Keratinocyte (primary cell): ENCODE measurements at regions not wholly inside any gene's neighbourhood (a gene's known extent, or its start where the extent isn't known, plus 50 kb on each side); places are given as distances from the start of the nearest gene placed in this dataset.

Source experiments
- DNase-seq: peaks from one replicate; pipeline ENCODE4 v3.0.0-alpha.2; 2011; ENCODE audit warnings: low read depth, missing footprints, low spot score
- FAIRE-seq: peaks from 2 replicates; lab custom pipeline; 2011; peaks lifted over from hg19 to GRCh38; lab: Jason Lieb, UNC
- H2AFZ ChIP-seq: 2 replicates; pipeline ENCODE4 v1.6.0; 2012; ENCODE audit warnings: low read length, control low read depth, inconsistent platforms; ENCODE audit not compliant: control insufficient read depth
- H3K27ac ChIP-seq: 2 replicates; pipeline ENCODE4 v1.5.1; 2011; ENCODE audit warnings: low read length; ENCODE audit not compliant: control insufficient read depth, insufficient read depth
- H3K27me3 ChIP-seq: 3 replicates; pipeline ENCODE4 v1.6.0; 2011; ENCODE audit warnings: low read length; ENCODE audit not compliant: control insufficient read depth, insufficient read depth; ENCODE audit errors: extremely low read depth
- H3K36me3 ChIP-seq, 2 experiments: 2 replicates in 1 of 2; 3 replicates in 1 of 2; pipeline ENCODE4 v1.5.1; 2011; ENCODE audit warnings: low read length in 2 of 2, mild to moderate bottlenecking in 1 of 2; ENCODE audit not compliant: control insufficient read depth in 2 of 2, insufficient read depth in 2 of 2; ENCODE audit errors: extremely low read depth in 1 of 2
- H3K4me1 ChIP-seq: 3 replicates; pipeline ENCODE4 v1.5.1; 2011; ENCODE audit warnings: low read length; ENCODE audit not compliant: control insufficient read depth, insufficient read depth; ENCODE audit errors: extremely low read depth
- H3K4me2 ChIP-seq: 3 replicates; pipeline ENCODE4 v1.6.0; 2011; ENCODE audit warnings: low read depth, low read length; ENCODE audit not compliant: control insufficient read depth, insufficient read depth; ENCODE audit errors: extremely low read depth
- H3K4me3 ChIP-seq, 3 experiments: fragments of 200-600 bp in 1 of 3; sonication (generic) in 1 of 3; 2 replicates in 2 of 3; 3 replicates in 1 of 3; pipeline ENCODE4 v1.5.1; 2011 to 2016; ENCODE audit warnings: low read length in 3 of 3, mild to moderate bottlenecking in 3 of 3, control low read depth in 2 of 3, inconsistent platforms in 1 of 3, low read depth in 1 of 3, mixed read lengths in 1 of 3, mixed run types in 1 of 3, moderate library complexity in 1 of 3; ENCODE audit not compliant: control insufficient read depth in 2 of 3, insufficient read depth in 2 of 3; ENCODE audit errors: extremely low read depth in 1 of 3
- H3K79me2 ChIP-seq: 2 replicates; pipeline ENCODE4 v1.6.0; 2012; ENCODE audit warnings: low read length; ENCODE audit not compliant: control insufficient read depth, insufficient read depth
- H3K9ac ChIP-seq: 3 replicates; pipeline ENCODE4 v1.6.0; 2011; ENCODE audit warnings: low read length; ENCODE audit not compliant: control insufficient read depth, insufficient read depth; ENCODE audit errors: extremely low read depth
- H3K9me1 ChIP-seq: 3 replicates; pipeline ENCODE4 v1.6.0; 2011; ENCODE audit warnings: low read length; ENCODE audit not compliant: control insufficient read depth, insufficient read depth; ENCODE audit errors: extremely low read depth
- H3K9me3 ChIP-seq: 2 replicates; pipeline ENCODE4 v1.5.1; 2012; ENCODE audit warnings: low read depth, low read length; ENCODE audit not compliant: control insufficient read depth
- H4K20me1 ChIP-seq: 3 replicates; pipeline ENCODE4 v1.6.0; 2011; ENCODE audit warnings: low read length; ENCODE audit not compliant: control insufficient read depth, insufficient read depth; ENCODE audit errors: extremely low read depth
- EZH2 ChIP-seq: IDR thresholded peaks from one replicate; pipeline ENCODE4 v1.6.1; 2012; ENCODE audit warnings: inconsistent platforms, mild to moderate bottlenecking, low read length, moderate library complexity
- dilution Hi-C: fragments of 300-500 bp; cut with MboI; formaldehyde crosslinking; loops from one replicate; pipeline ENCODE4 v1.7.0; 2020; ENCODE audit warnings: low sequenced_read_pairs; ENCODE audit not compliant: extremely low pct_ligation_motif_present
- TF ChIP-seq, protein P1 (sequence below), 3 experiments: IDR thresholded peaks in 1 of 3; conservative IDR thresholded peaks in 1 of 3; optimal IDR thresholded peaks in 1 of 3; 2 replicates in 2 of 3; 3 replicates in 1 of 3; pipeline versions ENCODE3 to v1.5.1; 2011; ENCODE audit warnings: low read length in 3 of 3, mild to moderate bottlenecking in 3 of 3, moderate library complexity in 2 of 3, control low read depth in 1 of 3, inconsistent platforms in 1 of 3; ENCODE audit not compliant: insufficient read depth in 2 of 3; ENCODE audit errors: extremely low read depth in 1 of 3

DNA sequence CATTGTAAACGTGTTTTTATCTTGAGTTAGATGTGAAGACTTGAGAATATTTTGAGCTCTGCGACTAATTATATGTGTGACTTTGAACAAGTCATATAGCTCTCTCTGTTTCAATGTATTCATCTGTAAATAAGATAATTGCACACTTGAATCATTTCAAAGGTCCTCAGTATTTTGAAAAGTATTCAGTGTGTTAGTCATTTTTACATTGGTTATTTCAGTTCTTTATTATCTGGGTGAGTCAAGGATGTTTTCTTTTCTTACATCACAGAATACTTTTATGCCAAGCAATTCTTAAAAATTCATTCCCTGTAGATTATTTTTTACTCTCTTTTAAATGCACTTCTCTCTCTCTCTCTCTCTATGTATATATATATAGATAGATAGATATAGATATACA lies 1098.0 kb upstream of the ZEB2 start:
- H3K9me1 ChIP-seq, result no peaks in the 10 kb centered on the region
- H3K27me3 ChIP-seq, result no peaks in the 10 kb centered on the region
- no peaks in the 10 kb centered on the region for H3K9me3 ChIP-seq
- FAIRE-seq (no peak), DNase-seq (no peak)
- no peaks in the 10 kb centered on the region for H3K79me2 ChIP-seq
- H3K36me3 ChIP-seq, result no peaks in the 10 kb centered on the region
- H3K4me2 ChIP-seq, result no peak overlapping the region
- no peaks in the 10 kb centered on the region for H4K20me1 ChIP-seq
- no peaks in the 10 kb centered on the region for H3K4me1 ChIP-seq
- H3K9ac ChIP-seq, result no peak overlapping the region
- H3K27ac ChIP-seq, result no peak overlapping the region
- H3K4me3 ChIP-seq, result no peak overlapping the region
- H2AFZ ChIP-seq, result no peak overlapping the region
- no peak for TF ChIP-seq EZH2
- TF ChIP-seq, protein P1, sequence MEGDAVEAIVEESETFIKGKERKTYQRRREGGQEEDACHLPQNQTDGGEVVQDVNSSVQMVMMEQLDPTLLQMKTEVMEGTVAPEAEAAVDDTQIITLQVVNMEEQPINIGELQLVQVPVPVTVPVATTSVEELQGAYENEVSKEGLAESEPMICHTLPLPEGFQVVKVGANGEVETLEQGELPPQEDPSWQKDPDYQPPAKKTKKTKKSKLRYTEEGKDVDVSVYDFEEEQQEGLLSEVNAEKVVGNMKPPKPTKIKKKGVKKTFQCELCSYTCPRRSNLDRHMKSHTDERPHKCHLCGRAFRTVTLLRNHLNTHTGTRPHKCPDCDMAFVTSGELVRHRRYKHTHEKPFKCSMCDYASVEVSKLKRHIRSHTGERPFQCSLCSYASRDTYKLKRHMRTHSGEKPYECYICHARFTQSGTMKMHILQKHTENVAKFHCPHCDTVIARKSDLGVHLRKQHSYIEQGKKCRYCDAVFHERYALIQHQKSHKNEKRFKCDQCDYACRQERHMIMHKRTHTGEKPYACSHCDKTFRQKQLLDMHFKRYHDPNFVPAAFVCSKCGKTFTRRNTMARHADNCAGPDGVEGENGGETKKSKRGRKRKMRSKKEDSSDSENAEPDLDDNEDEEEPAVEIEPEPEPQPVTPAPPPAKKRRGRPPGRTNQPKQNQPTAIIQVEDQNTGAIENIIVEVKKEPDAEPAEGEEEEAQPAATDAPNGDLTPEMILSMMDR (optimal IDR thresholded peaks at IDR 0.05 in 1 of 3, IDR thresholded peaks at IDR 0.05 in 1 of 3, conservative IDR thresholded peaks at IDR 0.05 in 1 of 3; ENCODE audit: extremely low read depth in 1 of 3, insufficient read depth in 2 of 3, low read length in 3 of 3), result no peak
- dilution Hi-C loops, result no loop called here

DNA sequence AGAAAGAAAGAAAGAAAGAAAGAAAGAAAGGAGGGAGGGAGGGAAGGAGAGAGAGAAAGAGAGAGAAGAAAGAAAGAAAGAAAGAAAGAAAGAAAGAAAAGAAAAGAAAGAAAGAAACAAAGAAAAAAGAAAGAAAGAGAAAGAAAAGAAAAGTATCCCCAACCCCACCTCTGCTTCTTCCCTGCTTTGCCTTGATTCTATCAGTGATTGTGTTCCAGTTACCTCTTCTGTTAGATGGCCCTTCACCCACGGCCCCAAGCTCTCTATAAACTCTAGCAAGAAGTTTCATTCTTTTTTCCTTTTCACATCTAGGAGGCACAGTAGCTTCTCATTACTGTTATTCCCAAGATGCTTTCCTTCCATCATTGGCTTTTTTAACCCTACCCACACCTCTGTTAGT lies 1097.5 kb upstream of the ZEB2 start:
- FAIRE-seq (no peak), DNase-seq (no peak)
- no peak for TF ChIP-seq EZH2
- TF ChIP-seq, protein P1 (optimal IDR thresholded peaks at IDR 0.05 in 1 of 3, IDR thresholded peaks at IDR 0.05 in 1 of 3, conservative IDR thresholded peaks at IDR 0.05 in 1 of 3; ENCODE audit: extremely low read depth in 1 of 3, insufficient read depth in 2 of 3, low read length in 3 of 3), result no peak
- Histone ChIP-seq H3K36me3 (no peaks in the 10 kb centered on the region), H2AFZ (no peak overlapping the region), H3K9ac (no peak overlapping the region), H3K27me3 (no peaks in the 10 kb centered on the region), H3K4me2 (no peak overlapping the region), H3K9me1 (no peaks in the 10 kb centered on the region), H3K4me3 (no peak overlapping the region), H3K27ac (no peak overlapping the region), H4K20me1 (no peaks in the 10 kb centered on the region), H3K4me1 (no peaks in the 10 kb centered on the region), H3K79me2 (no peaks in the 10 kb centered on the region), H3K9me3 (no peaks in the 10 kb centered on the region)
- dilution Hi-C loops, result no loop called here
